HG03342 (cell line): ENCODE measurements at regions not wholly inside any gene's neighbourhood (a gene's known extent, or its start where the extent isn't known, plus 50 kb on each side); places are given as distances from the start of the nearest gene placed in this dataset.
"Not testable (repeated sequence)": the region's sequence is repeated elsewhere in the genome, so short reads cannot be mapped to it uniquely, and the experiment has no call there.

ENCODE experiments used
- ATAC-seq: cut with Tn5 transposase; IDR thresholded peaks from one replicate; pipeline ENCODE4 v1.9.1; 2021; ENCODE audit warnings: mild to moderate bottlenecking, moderate library complexity; ENCODE audit not compliant: unreplicated experiment

DNA sequence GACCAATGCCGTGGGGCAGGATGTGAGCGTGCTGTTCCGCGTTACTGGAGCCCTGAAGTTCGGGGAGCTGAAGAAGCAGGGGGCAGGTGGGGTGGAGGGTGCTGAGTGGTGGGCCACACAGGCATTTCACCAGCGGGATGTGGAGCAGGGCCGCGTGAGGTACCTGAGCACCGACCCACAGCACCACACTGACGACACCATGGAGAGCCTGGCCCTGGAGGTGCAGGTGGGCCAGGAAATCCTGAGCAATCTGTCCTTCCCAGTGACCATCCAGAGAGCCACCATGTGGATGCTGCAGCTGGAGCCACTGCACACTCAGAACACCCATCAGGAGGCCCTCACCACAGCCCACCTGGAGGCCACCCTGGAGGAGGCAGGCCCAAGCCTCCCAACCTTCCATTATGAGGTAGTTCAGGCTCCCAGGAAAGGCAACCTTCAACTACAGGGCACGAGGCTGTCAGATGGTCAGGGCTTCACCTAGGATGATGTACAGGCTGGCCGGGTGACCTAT lies 179.6 kb downstream of the TBC1D2B start:
- no peak for ATAC-seq

DNA sequence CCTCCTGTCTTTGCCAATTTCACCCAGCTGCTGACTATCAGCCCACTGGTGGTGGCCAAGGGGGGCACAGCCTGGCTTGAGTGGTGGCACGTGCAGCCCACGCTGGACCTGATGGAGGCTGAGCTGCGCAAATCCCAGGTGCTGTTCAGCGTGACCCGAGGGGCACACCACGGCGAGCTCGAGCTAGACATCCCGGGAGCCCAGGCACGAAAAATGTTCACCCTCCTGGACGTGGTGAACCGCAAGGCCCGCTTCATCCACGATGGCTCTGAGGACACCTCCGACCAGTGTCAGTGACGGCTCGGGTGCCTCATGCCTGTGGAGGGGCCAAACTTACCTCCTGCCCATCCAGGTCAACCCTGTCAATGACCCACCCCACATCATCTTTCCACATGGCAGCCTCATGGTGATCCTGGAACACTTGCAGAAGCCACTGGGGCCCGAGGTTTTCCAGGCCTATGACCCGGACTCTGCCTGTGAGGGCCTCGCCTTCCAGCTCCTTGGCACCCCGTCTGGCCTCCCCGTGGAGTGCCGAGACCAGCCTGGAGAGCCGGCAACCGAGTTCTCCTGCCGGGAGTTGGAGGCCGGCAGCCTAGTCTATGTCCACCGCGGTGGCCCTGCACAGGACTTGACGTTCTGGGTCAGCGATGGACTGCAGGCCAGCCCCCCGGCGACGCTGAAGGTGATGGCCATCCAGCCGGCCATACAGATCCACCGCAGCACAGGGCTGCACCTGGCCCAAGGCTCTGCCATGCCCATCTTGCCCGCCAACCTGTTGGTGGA lies 180.2 kb downstream of the TBC1D2B start:
- ATAC-seq: not testable (repeated sequence)

DNA sequence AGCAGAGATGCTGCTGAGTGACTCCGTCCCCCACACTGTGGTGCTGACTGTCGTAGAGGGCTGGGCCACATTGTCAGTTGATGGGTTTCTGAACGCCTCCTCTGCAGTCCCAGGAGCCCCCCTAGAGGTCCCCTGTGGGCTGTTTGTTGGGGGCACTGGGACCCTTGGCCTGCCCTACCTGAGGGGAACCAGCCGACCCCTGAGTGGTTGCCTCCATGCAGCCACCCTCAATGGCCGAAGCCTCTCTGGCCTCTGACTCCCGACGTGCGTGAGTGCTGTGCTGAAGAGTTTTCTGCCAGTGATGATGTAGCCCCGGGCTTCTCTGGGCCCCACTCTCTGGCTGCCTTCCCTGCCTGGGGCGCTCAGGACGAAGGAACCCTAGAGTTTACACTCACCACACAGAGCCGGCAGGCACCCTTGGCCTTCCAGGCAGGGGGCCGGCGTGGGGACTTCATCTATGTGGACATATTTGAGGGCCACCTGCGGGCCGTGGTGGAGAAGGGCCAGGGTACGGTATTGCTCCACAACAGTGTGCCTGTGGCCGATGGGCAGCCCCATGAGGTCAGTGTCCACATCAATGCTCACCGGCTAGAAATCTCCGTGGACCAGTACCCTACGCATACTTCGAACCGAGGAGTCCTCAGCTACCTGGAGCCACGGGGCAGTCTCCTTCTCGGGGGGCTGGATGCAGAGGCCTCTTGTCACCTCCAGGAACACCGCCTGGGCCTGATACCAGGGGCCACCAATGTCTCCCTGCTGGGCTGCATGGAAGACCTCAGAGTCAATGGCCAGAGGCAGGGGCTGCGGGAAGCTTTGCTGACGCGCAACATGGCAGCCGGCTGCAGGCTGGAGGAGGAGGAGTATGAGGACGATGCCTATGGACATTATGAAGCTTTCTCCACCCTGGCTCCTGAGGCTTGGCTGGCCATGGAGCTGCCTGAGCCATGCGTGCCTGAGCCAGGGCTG lies 181.1 kb downstream of the TBC1D2B start:
- ATAC-seq: not testable (repeated sequence)

DNA sequence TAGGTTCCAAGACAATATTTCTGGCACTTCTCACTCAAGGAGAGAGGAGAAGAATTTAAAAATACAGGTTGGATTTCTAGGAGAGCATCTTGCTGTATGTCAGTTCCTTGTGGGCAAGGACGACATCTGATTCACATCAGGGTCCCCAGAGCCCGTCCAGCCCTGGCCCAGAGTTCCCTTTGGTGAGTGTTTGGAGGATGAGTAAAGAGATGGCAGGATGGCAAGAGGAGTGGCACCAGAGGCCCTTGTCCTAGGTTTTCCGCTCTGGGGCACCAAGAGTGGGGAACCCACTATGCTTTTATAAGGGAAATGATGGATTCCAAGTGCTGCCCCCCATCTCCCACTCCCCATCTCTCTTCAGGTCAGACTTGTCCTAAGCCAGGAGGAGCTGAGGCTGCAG lies 181.8 kb downstream of the TBC1D2B start:
- no peak for ATAC-seq

DNA sequence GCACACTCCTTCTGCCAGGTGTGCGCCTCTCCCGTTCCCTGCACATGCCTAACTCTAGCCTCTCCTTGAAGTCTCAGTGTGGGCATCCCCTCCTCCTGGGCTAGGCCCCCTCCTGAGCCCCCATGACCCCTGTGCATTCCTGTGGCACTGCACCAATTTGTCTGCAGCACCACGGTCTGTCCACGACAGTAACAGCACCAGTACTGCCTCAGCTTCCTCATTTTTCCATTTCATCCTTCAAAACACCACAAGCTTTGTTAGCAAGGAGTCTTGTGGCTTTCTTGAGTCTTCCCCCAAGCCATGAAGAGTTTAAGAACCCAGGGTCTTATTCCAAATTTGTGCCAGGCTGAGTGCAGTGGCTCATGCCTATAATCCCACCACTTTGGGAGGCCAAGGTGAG lies 182.4 kb downstream of the TBC1D2B start:
- ATAC-seq: not testable (repeated sequence)

DNA sequence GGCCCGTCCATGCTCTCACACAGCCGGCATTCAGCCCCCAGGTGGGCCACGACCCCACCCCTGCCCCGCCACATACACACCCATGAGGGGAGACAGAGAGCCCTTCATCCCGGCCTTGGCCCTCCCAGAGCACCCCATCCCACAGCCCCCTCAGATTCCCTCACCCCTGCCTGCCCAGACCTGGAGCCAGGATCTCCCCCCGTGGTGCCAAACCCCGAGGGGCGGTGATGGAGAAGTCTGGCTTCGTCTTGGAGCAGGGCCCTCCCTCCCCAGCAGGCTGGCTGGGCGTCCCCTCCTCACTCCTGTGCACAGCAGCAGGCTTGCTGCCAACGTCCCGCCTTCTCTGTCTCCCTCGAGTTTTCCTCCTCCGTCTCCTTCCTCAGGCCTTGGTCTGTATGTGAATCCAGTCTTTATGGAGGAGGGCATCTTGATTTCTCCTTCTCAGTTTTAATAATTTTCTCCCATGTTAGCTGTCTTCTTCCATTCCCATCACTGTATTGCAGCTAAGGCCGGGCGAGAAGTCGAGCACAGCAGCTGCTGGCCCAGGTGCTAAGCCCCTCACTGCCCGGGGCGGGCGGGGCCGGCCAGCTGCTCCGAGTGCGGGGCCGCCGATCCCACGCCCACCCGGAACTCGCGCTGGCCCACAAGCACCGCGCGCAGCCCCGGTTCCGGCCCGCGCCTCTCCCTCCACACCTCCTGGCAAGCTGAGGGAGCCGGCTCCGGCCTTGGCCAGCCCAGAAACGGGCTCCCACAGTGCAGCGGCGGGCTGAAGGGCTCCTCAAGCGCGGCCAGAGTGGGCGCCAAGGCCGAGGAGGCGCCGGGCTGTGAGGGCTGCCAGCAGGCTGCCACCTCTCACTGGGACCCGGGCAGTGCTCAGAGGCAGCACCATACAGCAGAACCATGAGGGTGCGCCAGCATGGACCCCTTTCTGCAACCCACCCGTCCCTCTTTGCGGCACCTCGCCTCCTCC lies 183.6 kb downstream of the TBC1D2B start:
- not testable (repeated sequence) for ATAC-seq

DNA sequence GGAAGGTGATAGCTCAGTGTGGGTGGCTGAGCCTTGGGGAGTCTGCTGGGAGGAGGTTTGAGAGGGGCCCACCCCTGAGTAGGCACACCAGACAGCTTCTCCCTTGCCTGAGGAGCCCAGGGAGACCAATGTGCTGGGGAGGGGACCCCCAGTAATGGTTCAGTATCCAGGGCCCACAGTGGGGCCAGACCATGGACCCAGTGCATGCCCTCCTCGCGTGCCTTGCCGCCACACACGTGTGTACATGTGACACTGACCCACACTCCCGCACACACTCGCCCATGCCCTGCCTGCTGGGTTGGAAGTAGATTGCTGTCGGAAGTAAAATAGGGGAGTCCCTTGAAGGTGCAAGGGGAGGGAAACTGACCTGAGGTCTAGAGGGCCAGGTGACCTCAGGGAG lies 184.3 kb downstream of the TBC1D2B start:
- not testable (repeated sequence) for ATAC-seq

DNA sequence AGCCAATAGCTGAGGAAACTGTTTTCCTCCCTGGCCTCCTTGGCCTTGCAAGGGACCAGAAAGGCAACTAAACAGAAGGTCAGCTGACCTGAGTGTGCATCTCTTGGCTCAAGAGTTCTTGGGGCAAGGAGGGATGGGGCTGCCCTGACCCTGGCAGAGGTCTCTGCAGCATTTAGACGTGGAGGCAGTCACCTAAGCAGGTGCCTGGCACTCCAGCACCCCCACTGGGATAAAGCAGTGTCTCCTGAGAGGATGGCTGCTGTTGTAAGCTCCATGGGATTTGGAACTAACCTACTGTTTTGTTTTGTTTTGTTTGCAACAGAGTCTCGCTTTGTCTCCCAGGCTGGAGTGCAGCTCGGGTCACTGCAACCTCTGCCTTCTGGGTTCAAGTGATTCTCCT lies 185.2 kb downstream of the TBC1D2B start:
- ATAC-seq: no peak

DNA sequence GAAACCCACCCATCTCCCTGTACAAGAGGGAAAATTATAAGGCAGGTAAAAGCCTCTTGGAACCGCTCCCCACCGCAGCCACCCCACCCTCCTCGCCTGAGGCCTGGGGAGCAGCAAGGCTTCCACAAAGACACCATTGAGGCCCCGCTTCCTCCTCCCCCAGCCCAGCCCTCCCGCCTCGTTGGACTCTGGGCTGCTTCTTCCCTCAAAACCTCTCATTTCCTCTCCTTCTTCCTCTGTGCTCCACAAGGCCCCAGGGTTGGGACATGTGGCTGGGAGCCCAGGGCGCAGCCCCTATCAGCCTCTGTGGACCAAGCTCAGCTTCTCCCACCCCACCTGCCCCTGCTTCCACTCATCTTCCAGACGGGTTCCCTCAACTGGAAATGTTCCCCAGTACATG lies 185.6 kb downstream of the TBC1D2B start:
- not testable (repeated sequence) for ATAC-seq

DNA sequence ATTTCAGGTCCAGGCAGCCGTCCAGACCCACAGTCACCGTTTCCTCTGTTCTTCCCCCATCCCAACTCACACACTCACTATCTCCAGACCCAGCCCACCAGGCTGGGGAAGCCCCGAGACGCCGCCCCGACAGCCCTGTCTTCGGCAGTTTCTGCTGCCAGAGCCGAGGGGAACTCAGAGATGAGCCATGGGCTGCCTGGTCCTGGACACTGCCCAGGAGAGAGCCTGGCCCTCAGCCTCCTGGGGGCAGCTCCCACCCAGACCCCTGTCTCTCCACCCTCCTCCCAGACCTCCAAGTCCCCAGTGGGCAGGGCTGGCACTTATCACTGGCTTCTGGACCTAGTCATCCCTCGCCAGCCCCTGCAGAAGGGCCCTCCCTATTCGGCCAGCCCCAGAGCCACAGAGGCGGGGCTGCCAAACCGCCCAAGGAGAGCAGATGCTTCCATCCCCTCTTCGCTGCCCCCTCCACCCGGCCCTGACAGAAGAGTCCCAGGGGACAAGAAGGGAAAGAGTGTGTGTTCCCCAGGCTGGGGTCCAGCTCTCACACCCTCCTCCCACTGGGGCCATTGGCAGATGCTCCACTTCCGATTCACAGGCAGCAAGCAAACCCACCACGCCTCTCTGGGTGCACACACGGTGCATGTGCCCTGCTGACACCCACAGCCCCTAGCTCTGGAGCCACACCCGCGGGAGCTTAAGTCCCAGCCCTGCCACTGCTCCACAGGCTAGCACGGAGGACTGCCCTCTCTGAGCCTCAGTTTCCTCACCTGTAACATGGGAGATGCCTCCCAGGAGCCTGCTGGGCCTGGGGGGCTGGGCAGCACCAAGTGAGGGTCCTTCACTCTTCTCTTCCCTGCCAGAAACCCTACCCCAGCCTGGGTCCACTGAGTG lies 186.4 kb downstream of the TBC1D2B start:
- not testable (repeated sequence) for ATAC-seq

DNA sequence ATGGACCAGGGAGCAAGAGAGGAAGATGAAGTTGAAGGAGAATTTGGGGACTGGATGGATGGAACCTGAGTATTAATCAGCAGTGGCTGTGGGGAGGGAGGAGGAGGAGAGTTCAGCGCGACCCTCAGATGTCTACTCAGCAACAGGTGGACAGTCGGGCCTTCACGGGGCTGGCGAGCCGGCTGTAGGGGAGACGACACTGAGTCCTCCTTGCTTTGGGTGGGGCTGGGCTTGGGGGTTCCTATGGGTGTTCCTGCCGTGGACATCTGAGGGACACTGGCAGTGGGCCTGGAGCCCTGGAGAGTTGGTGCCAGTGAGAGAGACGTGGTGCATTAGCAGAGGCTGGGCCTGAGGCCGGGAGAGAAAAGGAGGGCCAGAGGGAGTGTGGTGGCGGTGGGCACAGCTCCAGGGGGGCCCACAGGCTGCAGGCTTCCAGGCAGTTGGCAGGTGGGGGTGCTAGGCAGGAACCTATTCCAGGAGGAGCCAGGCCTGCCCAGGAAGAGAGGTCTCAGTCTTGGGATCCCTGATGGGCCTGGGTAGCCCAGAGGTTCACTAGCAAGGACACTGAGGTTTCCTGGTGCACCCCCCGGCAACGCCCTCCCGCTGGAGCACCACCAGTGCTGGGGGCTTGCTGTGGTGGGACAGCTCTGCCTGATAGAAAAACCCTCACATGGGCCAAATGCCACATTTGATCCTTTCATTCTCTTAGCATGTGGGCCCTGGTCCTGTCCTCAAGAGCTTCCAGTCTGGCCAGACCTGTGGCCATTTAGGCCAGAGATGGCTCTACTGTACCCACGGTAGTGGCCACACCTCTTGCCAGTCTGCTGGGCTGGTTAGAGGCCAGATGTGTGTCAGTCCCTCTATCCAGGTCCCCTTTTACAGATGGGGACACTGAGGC lies 187.4 kb downstream of the TBC1D2B start:
- not testable (repeated sequence) for ATAC-seq

DNA sequence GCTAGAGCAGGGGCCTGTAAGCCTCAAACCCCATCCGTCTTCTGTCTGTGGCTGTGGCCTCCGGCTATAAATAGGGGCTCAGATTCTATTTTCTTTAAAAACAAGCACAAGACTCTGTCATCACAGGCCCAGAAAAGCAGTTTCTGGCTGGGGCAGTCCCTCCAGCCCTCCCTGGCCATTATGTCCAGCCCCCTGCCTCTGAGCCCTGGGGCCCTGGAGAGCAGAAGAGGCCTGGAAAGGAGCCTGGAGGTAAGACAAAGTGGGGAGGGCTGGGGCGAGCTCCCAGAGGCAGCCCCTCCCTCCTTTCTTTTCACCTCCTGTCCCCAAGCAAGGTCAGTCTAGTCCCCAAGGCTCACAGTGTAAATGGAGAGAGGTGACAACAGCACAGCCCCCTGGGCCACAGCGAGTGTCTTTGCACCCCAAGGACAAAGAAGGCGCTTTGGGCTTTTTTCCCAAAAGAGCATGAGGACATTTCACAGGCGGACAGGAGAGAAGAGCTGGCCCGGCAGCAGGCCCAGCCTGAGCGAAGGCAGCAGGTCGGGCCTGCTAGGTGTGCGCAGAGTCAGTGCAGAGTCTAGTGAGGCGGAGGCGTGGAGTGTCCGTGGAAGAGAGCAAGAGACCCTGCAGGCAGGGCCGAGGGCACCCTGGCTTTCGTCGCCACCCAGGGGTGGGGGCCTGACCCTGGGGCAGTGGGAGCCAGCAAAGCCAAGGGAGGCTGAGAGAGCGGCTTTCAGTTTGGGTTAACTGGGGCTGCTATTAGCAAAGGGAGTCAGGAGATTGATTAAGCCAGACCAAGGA lies 188.3 kb downstream of the TBC1D2B start:
- ATAC-seq: no peak

DNA sequence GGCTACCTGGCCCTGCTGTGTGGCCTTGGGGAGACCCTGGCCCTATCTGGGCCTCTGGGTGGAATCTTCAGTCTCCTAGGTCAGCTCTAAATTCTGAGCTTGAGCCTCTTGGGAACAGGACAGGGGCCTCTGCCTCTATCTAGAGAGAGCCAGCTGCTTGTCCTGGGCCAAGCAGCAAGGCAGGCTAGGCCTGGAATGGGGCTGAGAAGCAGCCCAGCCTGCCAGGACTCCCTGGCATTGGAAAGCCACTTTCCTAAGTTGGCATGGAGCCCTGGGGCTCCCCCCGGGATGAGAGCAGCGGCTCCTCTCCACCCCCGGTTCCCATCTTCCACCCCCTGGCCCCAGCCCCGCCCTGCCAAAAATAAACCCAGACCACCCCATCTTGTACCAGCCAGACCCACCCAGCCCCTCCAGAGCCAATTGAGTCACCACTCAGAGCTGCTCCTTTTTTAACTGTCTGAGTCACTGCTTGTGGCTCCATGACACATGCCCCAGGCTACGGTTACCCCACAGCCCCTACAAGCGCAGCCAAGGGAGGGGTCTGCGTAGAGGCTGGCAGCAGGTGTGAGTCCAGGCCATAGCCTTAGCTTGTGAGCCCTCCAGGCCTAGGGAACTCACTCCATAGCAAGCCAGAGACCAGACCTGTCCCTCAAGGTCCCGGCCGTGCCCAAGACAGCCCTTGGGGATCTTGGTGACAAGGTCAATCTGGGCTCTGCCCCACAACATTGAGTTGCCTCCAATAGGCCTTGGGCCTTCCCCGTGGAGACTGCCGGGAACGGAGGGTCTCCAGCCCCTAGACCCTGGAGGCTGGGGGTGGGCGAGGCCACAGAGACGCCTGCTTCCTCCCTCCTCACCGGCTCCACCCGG lies 189.7 kb downstream of the TBC1D2B start:
- ATAC-seq: not testable (repeated sequence)

DNA sequence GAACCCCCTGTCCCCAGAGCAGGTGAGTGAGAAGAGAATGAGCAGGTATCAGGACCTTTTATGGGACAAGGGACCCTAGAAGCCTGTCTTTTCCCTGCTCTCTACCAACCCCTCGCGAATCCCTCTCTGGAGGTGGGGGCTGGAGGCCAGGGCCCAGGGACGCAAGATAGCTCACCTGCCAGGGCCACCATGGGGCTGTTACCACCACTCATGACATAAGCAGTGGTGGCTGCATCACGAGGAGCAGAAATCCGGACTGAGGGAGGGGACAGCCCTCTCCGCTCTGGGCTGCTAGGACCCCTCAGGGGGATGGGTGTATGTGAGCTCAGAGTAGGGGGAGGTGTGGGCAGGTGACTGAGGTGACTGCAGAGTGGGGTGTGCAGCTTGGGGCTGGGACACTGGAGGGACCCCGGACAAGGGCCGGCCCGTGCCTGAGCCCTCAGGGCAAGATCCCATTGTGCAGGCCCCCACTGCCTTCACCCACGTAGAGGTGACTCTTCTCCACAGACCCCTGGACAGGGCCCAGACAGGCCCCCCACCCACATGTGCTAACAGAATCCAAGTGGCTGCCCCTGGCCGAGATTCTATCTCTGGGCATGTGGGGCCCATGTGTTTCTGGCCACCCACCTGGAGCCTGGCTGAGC lies 190.6 kb downstream of the TBC1D2B start:
- ATAC-seq: no peak

DNA sequence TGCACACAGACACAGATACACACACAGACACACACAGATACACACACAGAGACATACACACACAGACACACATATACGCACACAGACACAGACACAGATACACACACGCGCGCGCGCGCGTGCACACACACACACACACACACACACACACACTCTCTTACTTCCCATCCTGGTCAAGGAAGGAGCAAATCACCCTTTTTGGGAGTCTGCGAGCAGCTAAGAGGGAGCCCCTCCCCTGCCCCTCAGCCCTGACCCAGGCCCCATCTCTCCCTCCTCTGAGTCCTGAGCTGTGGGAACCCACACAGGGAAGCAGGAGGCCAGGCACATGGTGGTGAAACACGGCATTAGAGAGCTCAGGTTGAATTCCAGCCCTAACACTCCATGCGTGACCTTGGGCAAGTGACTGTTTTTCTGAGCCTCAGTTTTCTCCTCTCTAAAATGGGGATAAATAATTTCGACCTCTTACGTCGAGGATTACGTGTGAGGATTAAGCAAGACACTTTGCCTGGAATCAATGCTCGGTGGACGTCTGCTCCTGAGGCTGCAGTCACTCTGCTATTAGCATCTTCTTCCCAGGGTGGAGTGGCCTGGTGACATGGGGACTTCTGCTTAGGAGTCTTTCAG lies 191.5 kb downstream of the TBC1D2B start:
- ATAC-seq: not testable (repeated sequence)

DNA sequence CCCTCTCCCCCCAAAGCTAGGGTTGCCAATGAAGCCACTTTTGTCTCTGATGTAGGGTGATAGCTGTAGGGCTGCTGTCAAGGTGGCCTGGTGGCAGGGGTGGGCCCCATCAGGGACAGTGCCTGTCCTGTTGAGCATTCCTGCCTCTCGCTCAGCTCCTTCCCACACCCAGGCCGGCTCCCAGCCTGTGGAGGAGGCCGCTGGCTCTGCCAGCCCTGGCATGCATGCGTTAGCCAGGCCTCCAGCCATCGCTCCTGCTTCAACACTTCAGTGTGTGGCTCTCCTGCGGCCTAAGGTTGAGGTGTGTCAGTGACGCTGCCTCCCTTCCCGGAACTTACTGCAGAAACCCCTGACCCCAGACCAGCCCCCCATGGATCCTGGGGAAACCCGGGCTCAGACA lies 194.5 kb downstream of the TBC1D2B start:
- ATAC-seq: not testable (repeated sequence)
